ENCODE measurements at regions not wholly inside any gene's neighbourhood (a gene's known extent, or its start where the extent isn't known, plus 50 kb on each side); places are given as distances from the start of the nearest gene placed in this dataset.

DNA sequence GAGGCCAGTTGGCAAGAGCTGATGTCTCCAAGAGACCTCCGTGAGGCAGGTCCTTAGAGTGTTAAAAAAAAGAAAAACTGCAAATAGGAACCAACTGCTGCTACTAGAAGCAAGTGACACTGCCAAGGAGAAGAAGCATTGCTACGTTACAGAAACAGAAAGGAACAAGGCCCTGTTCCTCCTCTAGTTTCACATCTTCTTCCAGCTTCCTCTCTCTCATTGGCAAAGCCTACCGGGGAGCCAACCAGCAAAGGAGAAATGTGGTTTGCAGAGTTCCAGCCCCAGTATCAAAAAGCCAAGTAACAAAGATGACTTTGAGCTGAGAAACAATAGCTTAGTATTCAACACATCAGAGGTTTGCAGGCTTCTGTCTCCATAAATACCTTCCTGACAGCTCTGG lies 145.9 kb downstream of the PRELID2 start:
- POLR2A ChIA-PET, result no interaction called here
- Histone ChIP-seq H3K36me3 (ENCODE audit: control insufficient read depth, insufficient read depth, low read length) (no peaks in the 10 kb centered on the region), H3K27me3 (replicated peaks; ENCODE audit: control insufficient read depth, insufficient read depth, low read length) (no peaks in the 10 kb centered on the region), H3K4me3 (ENCODE audit: low read depth, low read length) (no peak overlapping the region), H3K4me1 (no peaks in the 10 kb centered on the region), H3K9me3 (no peaks in the 10 kb centered on the region)
- Mint-ChIP-seq H3K36me3 (ENCODE audit: insufficient read depth, unreplicated experiment) (no peaks in the 10 kb centered on the region), H3K4me3 (ENCODE audit: unreplicated experiment) (no peak overlapping the region), H3K27ac (ENCODE audit: unreplicated experiment) (no peak overlapping the region), H3K4me1 (ENCODE audit: low read depth, unreplicated experiment) (no peaks in the 10 kb centered on the region), H3K27me3 (ENCODE audit: insufficient read depth, unreplicated experiment) (no peaks in the 10 kb centered on the region), H3K9me3 (ENCODE audit: unreplicated experiment) (no peaks in the 10 kb centered on the region)
- CTCF ChIA-PET, result no interaction called here
- intact Hi-C loops (cut with micrococcal nuclease; ENCODE audit: unreplicated experiment), result no loop called here
- TF ChIP-seq, protein P1, sequence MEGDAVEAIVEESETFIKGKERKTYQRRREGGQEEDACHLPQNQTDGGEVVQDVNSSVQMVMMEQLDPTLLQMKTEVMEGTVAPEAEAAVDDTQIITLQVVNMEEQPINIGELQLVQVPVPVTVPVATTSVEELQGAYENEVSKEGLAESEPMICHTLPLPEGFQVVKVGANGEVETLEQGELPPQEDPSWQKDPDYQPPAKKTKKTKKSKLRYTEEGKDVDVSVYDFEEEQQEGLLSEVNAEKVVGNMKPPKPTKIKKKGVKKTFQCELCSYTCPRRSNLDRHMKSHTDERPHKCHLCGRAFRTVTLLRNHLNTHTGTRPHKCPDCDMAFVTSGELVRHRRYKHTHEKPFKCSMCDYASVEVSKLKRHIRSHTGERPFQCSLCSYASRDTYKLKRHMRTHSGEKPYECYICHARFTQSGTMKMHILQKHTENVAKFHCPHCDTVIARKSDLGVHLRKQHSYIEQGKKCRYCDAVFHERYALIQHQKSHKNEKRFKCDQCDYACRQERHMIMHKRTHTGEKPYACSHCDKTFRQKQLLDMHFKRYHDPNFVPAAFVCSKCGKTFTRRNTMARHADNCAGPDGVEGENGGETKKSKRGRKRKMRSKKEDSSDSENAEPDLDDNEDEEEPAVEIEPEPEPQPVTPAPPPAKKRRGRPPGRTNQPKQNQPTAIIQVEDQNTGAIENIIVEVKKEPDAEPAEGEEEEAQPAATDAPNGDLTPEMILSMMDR (IDR thresholded peaks at IDR 0.05; ENCODE audit: insufficient read depth in 1 of 2, low read depth in 1 of 2, low read length in 1 of 2, severe bottlenecking in 1 of 2, unreplicated experiment in 1 of 2), result no peak
- no TSS peak for BruUV-seq (replicated peaks)
- no peak for DNase-seq

GRCh38 chr5:145687943-145688342 lies 147.2 kb downstream of the PRELID2 start:
- Histone ChIP-seq H3K36me3 (ENCODE audit: control insufficient read depth, insufficient read depth, low read length) (no peaks in the 10 kb centered on the region; the same call in 1 of the 2 replicates), H3K4me3 (ENCODE audit: low read depth, low read length) (no peak overlapping the region), H3K27me3 (replicated peaks; ENCODE audit: control insufficient read depth, insufficient read depth, low read length) (no peaks in the 10 kb centered on the region), H3K4me1 (no peaks in the 10 kb centered on the region), H3K9me3 (no peaks in the 10 kb centered on the region)
- no TSS peak for BruUV-seq (replicated peaks)
- no peak overlapping the region for H3K27ac Mint-ChIP-seq (ENCODE audit: unreplicated experiment)
- intact Hi-C loops (cut with micrococcal nuclease; ENCODE audit: unreplicated experiment), result no loop called here
- POLR2A ChIA-PET, result no interaction called here
- no peaks in the 10 kb centered on the region for H3K9me3 Mint-ChIP-seq (ENCODE audit: unreplicated experiment)
- DNase-seq, result no peak
- no peaks in the 10 kb centered on the region for H3K36me3 Mint-ChIP-seq (ENCODE audit: insufficient read depth, unreplicated experiment)
- no peaks in the 10 kb centered on the region for H3K4me1 Mint-ChIP-seq (ENCODE audit: low read depth, unreplicated experiment)
- no peak overlapping the region for H3K4me3 Mint-ChIP-seq (ENCODE audit: unreplicated experiment)
- no peaks in the 10 kb centered on the region for H3K27me3 Mint-ChIP-seq (ENCODE audit: insufficient read depth, unreplicated experiment)
- TF ChIP-seq, protein P1 (IDR thresholded peaks at IDR 0.05; ENCODE audit: insufficient read depth in 1 of 2, low read depth in 1 of 2, low read length in 1 of 2, severe bottlenecking in 1 of 2, unreplicated experiment in 1 of 2), result no peak
- CTCF ChIA-PET, result no interaction called here

- Mint-ChIP-seq H3K4me1 (ENCODE audit: low read depth, unreplicated experiment) (peaks cover 14% of the 10 kb centered on the region), H3K4me3 (ENCODE audit: unreplicated experiment) (no peak overlapping the region), H3K36me3 (ENCODE audit: insufficient read depth, unreplicated experiment) (no peaks in the 10 kb centered on the region), H3K9me3 (ENCODE audit: unreplicated experiment) (no peaks in the 10 kb centered on the region), H3K27me3 (ENCODE audit: insufficient read depth, unreplicated experiment) (no peaks in the 10 kb centered on the region), H3K27ac (ENCODE audit: unreplicated experiment) (no peak overlapping the region)
- DNase-seq, result no peak
- Histone ChIP-seq H3K9me3 (no peaks in the 10 kb centered on the region; the same call in 1 of the 2 replicates), H3K4me3 (ENCODE audit: low read depth, low read length) (no peak overlapping the region), H3K27me3 (replicated peaks; ENCODE audit: control insufficient read depth, insufficient read depth, low read length) (no peaks in the 10 kb centered on the region), H3K36me3 (ENCODE audit: control insufficient read depth, insufficient read depth, low read length) (no peaks in the 10 kb centered on the region; the same call in 1 of the 2 replicates), H3K4me1 (peaks cover 15% of the 10 kb centered on the region)
- BruUV-seq (replicated peaks), result no TSS peak
- ChIA-PET POLR2A (no interaction called here), CTCF (no interaction called here)
- intact Hi-C loops (cut with micrococcal nuclease; ENCODE audit: unreplicated experiment), result no loop called here
- TF ChIP-seq, protein P1 (IDR thresholded peaks at IDR 0.05; ENCODE audit: insufficient read depth in 1 of 2, low read depth in 1 of 2, low read length in 1 of 2, severe bottlenecking in 1 of 2, unreplicated experiment in 1 of 2), result no peak
Observed at GRCh38 chr5:145685417-145685816, 149.7 kb downstream of the PRELID2 start.
